HL-60/S4 treated with retinoic acid at 250 ng/mL for 4 days and 3 days (cell line): ENCODE measurements at regions not wholly inside any gene's neighbourhood (a gene's known extent, or its start where the extent isn't known, plus 50 kb on each side); places are given as distances from the start of the nearest gene placed in this dataset.

Source experiments
- in situ Hi-C: fragments of 300-500 bp; cut with MboI; formaldehyde crosslinking; loops from 2 replicates; pipeline ENCODE4 v1.7.0; 2022; ENCODE audit warnings: low sequenced_read_pairs

DNA sequence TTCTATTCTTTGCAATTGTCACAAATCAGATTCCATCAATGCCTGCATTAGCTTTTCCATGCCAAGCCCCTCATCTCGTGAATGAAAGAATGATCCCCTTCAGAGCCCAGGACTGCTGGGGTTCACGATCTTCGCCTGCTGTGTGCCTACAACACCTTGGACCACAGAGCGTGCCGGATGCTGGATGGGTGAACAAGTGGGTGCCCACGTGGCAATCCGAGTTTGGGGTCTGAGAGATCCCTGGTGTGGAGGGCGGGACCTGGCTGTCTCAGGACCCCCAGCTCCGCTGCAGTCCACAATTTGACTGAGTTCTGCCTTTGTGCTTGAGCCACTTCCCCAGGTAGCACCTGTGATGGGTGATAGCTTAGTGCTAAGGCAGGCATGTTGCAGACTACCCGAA is 317.0 kb downstream of the GALR1 start:
- in situ Hi-C loops = no loop called here

DNA sequence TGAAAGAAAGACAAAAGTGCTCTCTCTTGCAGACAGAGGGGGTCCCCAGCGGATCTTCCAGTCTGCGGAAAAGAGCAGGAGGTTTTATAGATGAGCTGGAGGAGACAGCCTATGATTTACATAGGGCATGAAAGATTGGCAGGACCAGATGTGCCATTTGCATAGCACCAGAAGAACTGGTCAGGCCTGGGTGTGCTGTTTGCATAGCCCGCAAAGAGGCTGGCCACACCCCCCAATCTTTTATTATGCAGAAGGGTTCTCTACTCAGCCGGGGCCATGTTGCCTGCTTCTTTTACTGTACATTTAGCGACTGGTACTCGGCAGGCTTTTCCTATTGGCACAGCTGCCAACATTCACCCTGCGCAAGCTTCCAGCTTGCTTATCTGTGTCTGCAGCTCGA is 317.6 kb downstream of the GALR1 start:
- in situ Hi-C loops = no loop called here

- in situ Hi-C loops = no loop called here
These were observed 322.1 kb downstream of the GALR1 start for GRCh38 chr18:77571743-77572142.

- in situ Hi-C loops = no loop called here
These were observed 322.9 kb downstream of the GALR1 start for GRCh38 chr18:77572537-77572936.

DNA sequence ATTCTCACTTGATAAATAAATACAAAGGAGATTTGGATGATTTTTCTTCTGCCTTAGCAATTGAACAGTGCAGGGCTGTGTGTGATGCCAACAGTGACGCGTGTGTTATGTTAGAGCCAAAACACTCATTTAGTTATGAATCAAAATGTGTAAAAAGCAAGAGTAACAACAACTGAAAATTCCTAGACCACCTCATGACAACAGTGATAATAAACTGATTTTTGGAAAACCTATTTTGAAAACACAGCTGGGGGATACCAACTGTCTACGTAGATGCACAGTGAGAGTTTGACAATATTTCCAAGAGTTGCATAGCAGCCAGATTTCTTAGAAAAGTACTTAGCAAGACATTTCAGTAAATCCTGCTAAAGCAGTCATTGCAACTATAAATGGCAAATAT is 323.9 kb downstream of the GALR1 start:
- in situ Hi-C loops = no loop called here

GRCh38 chr18:77590943-77591515 is 341.4 kb downstream of the GALR1 start:
- in situ Hi-C loops = no loop called here

DNA sequence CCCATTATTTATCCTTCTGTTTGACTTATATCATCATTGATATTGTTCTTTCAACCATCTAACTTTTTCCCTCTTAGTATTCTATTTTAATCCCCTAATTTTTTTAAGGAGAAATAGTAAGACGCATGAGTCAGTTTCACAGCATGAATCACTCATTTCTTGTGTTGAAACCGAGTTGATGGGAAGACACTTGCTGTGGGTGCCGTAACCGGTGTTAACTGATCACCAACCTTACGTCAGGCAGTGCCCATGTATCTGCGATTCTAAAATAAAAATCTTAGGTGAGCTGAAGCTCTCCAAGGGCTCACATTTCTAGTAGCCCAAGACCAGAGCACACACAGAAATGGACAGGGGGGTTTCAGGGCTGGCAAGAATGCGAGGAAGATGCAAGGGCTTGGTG is 348.1 kb downstream of the GALR1 start:
- in situ Hi-C loops = no loop called here

- in situ Hi-C loops = no loop called here
These were observed 351.0 kb downstream of the GALR1 start for GRCh38 chr18:77600674-77601073.

GRCh38 chr18:77601567-77601966 is 351.9 kb downstream of the GALR1 start:
- in situ Hi-C loops = no loop called here

DNA sequence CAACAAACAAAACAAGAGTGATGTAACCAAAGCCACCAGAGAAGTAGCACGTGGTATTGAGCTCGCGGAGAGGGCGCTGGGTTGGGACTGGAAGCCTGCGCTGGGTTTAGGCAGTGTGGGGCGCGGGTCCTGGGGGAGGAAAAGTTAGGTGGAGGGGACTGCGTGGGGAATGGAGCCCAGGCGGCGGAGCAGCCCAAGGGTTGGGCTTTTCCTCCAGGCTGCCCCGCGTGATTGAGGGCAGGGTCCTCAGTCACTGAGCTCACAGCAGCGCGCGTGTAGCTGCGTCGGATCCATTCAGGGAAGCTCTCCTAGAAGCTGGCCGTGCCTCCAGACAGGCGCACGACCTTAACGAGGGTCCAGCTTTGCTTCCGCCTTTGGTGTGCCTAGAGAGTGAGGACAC is 357.4 kb downstream of the GALR1 start:
- in situ Hi-C loops = no loop called here

DNA sequence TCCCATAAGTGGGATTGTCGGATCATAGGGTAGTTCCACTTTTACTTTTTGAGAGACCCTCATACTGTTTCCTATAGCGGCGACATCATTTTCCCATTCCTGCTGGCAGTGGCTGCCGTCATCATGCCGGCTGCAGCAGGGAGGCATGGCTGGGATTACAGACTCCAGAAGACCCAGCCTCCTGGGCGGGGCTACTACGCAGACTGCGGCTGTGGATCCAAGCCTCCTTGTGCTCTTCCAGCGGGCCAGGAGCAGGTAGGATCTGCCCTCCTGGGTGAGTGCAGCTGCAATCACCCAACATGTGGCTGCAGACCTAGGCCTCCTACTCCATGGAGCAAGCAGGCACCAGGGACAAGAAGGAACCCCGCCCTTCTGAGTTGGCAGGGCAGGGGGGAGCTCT is 359.2 kb downstream of the GALR1 start:
- in situ Hi-C loops = no loop called here

- in situ Hi-C loops = no loop called here
These were observed 368.0 kb downstream of the GALR1 start for GRCh38 chr18:77617694-77618093.

DNA sequence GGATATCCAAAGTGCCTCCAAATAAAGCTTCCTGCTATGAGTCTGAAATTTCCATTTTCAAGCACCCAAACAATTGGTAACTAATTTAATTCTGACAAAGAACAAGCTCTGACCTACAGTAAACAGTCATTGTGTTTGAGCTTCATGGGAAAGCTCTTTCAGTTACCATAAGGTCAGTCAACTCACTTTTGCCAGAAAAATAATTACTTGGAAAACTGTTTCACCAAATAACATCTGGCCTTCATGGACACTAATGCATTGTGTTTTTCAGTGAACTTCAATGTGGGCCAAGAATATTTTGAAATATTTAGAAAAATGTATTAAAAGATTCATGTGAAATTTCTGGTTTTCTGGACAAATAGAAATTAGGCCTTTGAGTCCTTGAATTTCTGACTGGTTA is 369.9 kb downstream of the GALR1 start:
- in situ Hi-C loops = no loop called here

DNA sequence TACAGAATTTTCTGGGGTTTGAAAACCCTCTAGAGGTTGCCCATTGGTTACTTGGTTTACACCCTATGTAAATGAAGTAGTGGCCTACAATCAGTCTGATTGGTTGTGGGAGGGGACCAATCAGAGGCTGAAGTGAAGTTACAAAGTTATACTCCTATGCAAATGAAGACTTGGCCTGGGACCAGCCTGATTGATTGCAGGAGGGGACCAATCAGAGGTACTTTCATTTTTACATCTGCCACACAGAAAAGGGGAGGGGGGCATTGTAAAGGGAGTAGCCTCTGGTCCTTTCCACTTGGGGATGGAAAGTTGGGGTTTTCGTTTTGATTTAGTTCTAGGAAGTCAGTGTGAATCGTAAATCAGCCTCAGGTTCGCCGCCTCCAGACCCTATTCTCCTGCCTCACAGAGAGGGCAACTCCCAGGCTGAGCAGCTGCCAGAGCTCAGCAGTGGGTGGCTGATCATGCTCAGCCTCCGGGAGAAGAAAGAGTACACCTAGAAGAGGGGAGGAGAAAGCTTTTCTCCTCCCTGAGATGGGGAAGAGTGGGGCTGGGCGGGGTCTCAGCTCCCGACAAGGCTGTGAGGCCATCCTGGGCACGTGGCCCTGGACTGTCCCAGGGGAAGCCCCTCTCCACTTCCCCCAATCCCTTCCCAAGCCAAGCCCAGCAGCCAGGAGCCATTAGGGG is 372.5 kb downstream of the GALR1 start:
- in situ Hi-C loops = no loop called here

DNA sequence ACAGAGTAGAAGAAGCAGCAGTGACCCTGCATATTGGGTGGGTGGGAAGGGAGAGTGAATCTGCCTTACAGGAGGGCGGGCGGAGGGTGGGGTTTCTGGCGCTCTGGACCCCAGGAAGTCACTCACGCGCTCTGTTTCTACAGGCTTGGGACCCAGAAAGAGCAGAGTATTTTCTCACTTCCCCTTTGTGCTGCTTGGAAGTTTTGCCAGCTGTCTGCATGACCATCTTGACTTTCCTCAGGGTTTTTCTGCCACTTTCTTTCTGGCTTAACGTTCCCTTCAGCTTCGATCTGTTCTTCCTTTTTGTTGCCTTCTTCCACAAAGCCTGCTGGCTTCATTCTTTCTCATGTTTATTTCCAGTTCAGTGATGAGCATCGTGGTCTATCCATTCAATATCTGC is 383.1 kb downstream of the GALR1 start:
- in situ Hi-C loops = no loop called here

GRCh38 chr18:77634494-77634893 is 384.8 kb downstream of the GALR1 start:
- in situ Hi-C loops = no loop called here

DNA sequence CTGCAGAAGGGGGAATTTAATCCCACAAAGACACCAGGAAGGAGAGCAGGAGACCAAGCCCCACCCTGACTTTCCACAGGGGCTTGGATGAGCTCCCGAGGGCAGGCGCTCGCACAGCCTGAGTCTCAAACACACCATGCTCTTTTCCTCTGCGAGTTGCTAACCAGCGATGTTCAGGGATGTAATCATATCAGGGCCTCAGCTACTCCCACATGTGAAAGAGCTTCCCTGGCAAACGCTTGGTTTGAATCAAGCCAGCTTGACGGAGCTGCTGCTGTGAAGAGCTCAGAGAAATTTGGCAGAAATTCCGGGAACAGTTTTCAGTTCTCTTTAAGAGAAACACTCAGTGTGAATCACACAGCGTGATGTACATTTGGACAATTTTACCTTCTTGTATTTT is 385.8 kb downstream of the GALR1 start:
- in situ Hi-C loops = no loop called here

- in situ Hi-C loops = no loop called here
These were observed 386.2 kb downstream of the GALR1 start for GRCh38 chr18:77635858-77636257.

GRCh38 chr18:77645170-77645872 is 395.7 kb downstream of the GALR1 start:
- in situ Hi-C loops = no loop called here

DNA sequence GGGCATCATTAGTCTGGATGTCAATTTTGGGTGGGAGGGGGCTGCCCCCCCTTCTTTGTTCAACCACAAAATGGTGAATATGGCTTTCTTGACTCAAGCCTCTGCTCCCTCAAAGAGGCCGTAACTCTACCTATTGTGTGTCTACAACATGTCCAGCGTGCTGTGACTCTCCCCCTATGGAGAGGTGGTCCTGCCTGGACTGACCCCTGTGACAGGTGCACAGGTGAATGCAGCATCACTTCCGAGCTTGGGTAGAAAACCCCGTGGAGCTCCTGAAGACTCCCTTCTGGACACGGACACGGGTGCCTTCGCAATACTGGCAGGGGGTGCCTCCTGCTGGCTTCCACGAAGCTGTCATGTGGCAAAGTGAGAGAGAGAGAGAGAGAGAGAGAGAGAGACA is 397.8 kb downstream of the GALR1 start:
- in situ Hi-C loops = no loop called here

DNA sequence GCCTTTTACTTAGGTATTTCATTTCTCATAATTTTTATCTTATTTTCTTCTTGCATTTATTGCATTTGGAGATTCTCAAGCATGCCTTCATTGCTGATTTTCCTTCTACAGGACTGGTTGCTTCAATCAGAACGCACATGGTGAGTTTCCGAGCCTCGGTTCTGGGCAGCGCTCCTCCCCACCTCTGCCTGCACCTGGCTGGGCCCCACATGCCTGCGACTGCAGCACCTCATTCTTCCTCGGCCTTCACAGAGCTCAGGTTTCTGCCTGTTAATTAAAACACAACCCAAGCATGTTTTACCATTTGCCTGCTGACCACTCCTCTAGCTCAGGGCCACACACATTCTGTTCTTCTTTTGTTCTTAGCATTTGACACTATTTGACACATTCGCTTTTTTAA is 398.8 kb downstream of the GALR1 start:
- in situ Hi-C loops = no loop called here

GRCh38 chr18:77650799-77651385 is 401.2 kb downstream of the GALR1 start:
- in situ Hi-C loops = loop anchor here (25.0 kb wide), 1 partner anchor 664 kb away; no protein-coding TSS in a partner anchor
